Colonic mucosa (tissue), 4 donors: ENCODE measurements at regions not wholly inside any gene's neighbourhood (a gene's known extent, or its start where the extent isn't known, plus 50 kb on each side); places are given as distances from the start of the nearest gene placed in this dataset.

ENCODE experiments used
- DNase-seq: peaks from one replicate; pipeline ENCODE4 v3.0.0-alpha.2; 2020
- H3K27ac ChIP-seq: fragments of 200-600 bp; one replicate; pipeline ENCODE4 v1.8.0; 2021
- H3K27me3 ChIP-seq: fragments of 200-600 bp; one replicate; pipeline ENCODE4 v1.8.0; 2021
- H3K36me3 ChIP-seq: fragments of 200-600 bp; one replicate; pipeline ENCODE4 v1.8.0; 2021
- H3K4me1 ChIP-seq: fragments of 200-600 bp; one replicate; pipeline ENCODE4 v1.8.0; 2021; ENCODE audit warnings: mild to moderate bottlenecking
- H3K4me3 ChIP-seq: fragments of 200-600 bp; one replicate; pipeline ENCODE4 v1.8.0; 2021
- H3K9ac ChIP-seq, 2 donors: one replicate each; pipeline ENCODE4 v1.7.0; 2013; ENCODE audit warnings: control low read depth in 2 of 2, low read depth in 2 of 2, low read length in 2 of 2
- H3K9me3 ChIP-seq: fragments of 200-600 bp; one replicate; pipeline ENCODE4 v1.8.0; 2021
- CTCF ChIP-seq: fragments of 200-600 bp; IDR thresholded peaks from one replicate; pipeline ENCODE4 v1.8.0; 2022; ENCODE audit warnings: antibody characterized with exemption, mild to moderate bottlenecking
- intact Hi-C: fragments of 100-400 bp; cut with DNase I; formaldehyde crosslinking; loops from one replicate; pipeline ENCODE4 v1.14.1; 2022
- donor health status: healthy.
- donor health status: DM: no; HTN: no; CAD: no.
- donor health status: DM: no; HTN: no; CAD: no.

- no peak for TF ChIP-seq CTCF
- intact Hi-C loops: no loop called here
- Histone ChIP-seq H3K4me3 (no peak overlapping the region), H3K27ac (no peak overlapping the region), H3K27me3 (no peaks in the 10 kb centered on the region), H3K9me3 (no peaks in the 10 kb centered on the region), H3K9ac (no peak overlapping the region), H3K36me3 (no peaks in the 10 kb centered on the region), H3K4me1 (no peaks in the 10 kb centered on the region)
- DNase-seq: no peak
These were observed 58.4 kb upstream of the NT5C1B start for GRCh38 chr2:18647731-18648130.

- Histone ChIP-seq H3K27me3 (no peaks in the 10 kb centered on the region), H3K27ac (no peak overlapping the region), H3K4me3 (no peak overlapping the region), H3K36me3 (no peaks in the 10 kb centered on the region), H3K9ac (no peak overlapping the region), H3K4me1 (no peaks in the 10 kb centered on the region), H3K9me3 (no peaks in the 10 kb centered on the region)
- TF ChIP-seq CTCF: no peak
- intact Hi-C loops: no loop called here
- DNase-seq: no peak
These were observed 55.9 kb upstream of the NT5C1B start for GRCh38 chr2:18645315-18645714.

GRCh38 chr2:18644115-18644462 lies 54.7 kb upstream of the NT5C1B start:
- H3K4me1 ChIP-seq: no peaks in the 10 kb centered on the region
- no peaks in the 10 kb centered on the region for H3K27me3 ChIP-seq
- TF ChIP-seq CTCF: no peak
- no peak overlapping the region for H3K27ac ChIP-seq
- H3K9me3 ChIP-seq: no peaks in the 10 kb centered on the region
- no peak for DNase-seq
- H3K4me3 ChIP-seq: no peak overlapping the region
- intact Hi-C loops: no loop called here
- H3K9ac ChIP-seq: no peak overlapping the region
- H3K36me3 ChIP-seq: no peaks in the 10 kb centered on the region

- no peaks in the 10 kb centered on the region for H3K27me3 ChIP-seq
- DNase-seq: no peak
- intact Hi-C loops: no loop called here
- H3K27ac ChIP-seq: no peak overlapping the region
- H3K9me3 ChIP-seq: no peaks in the 10 kb centered on the region
- no peak overlapping the region for H3K9ac ChIP-seq
- TF ChIP-seq CTCF: no peak
- H3K4me1 ChIP-seq: no peaks in the 10 kb centered on the region
- H3K4me3 ChIP-seq: no peak overlapping the region
- H3K36me3 ChIP-seq: no peaks in the 10 kb centered on the region
These were observed 54.2 kb upstream of the NT5C1B start for GRCh38 chr2:18643326-18644114.

GRCh38 chr2:18641823-18642222 lies 52.5 kb upstream of the NT5C1B start:
- Histone ChIP-seq H3K27ac (no peak overlapping the region), H3K4me3 (no peak overlapping the region), H3K9ac (no peak overlapping the region), H3K4me1 (no peaks in the 10 kb centered on the region), H3K36me3 (no peaks in the 10 kb centered on the region), H3K9me3 (no peaks in the 10 kb centered on the region), H3K27me3 (no peaks in the 10 kb centered on the region)
- intact Hi-C loops: no loop called here
- TF ChIP-seq CTCF: no peak
- DNase-seq: no peak
